Ovary (tissue), 3 donors: ENCODE measurements at regions not wholly inside any gene's neighbourhood (a gene's known extent, or its start where the extent isn't known, plus 50 kb on each side); places are given as distances from the start of the nearest gene placed in this dataset.

Experiments used
- POLR2A ChIP-seq: fragments of 450-650 bp; IDR thresholded peaks from one replicate; pipeline ENCODE4 v1.6.1; 2017; ENCODE audit warnings: antibody characterized with exemption, mild to moderate bottlenecking, moderate library complexity
- TF ChIP-seq, protein P1 (sequence below), 3 donors: fragments of 450-650 bp in 2 of 3; fragments of 200-600 bp in 1 of 3; IDR thresholded peaks; one replicate each; pipeline versions ENCODE4 v1.5.1 to v1.8.0; 2016 to 2022; ENCODE audit warnings: antibody characterized with exemption in 3 of 3, mild to moderate bottlenecking in 1 of 3
- donor health status: DM: no; HTN: no; CAD: no.

DNA sequence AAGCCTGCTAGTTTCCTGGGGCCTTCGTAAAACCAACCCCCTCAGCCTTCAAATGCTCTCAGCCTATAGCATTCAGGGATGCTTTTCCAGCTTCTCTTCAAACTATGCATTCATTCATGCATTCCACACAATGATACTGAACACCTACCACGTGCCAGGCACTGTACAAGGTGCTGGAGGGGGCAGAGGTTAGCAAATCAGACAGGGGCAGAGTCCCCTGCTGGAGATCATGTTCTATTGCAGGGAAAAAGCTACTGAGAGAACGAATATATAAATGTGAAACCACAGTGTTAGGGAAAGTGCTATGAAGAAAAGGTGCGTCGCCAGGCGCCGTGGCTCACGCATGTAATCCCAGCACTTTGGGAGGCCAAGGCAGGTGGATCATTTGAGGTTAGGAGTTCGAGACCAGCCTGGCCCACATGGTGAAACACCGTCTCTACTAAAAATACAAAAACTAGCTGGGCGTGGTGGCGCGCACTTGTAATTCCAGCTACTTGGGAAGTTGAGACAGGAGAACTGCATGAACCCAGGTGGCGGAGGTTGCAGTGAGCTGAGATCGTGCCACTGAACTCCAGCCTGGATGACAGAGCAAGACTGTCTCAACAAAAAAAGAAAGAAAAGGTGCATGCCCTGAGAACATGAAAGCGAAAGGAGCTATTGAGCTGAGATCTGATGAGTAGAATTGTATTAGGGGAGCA, 64.6 kb upstream of the CALN1 start:
- TF ChIP-seq, protein P1, sequence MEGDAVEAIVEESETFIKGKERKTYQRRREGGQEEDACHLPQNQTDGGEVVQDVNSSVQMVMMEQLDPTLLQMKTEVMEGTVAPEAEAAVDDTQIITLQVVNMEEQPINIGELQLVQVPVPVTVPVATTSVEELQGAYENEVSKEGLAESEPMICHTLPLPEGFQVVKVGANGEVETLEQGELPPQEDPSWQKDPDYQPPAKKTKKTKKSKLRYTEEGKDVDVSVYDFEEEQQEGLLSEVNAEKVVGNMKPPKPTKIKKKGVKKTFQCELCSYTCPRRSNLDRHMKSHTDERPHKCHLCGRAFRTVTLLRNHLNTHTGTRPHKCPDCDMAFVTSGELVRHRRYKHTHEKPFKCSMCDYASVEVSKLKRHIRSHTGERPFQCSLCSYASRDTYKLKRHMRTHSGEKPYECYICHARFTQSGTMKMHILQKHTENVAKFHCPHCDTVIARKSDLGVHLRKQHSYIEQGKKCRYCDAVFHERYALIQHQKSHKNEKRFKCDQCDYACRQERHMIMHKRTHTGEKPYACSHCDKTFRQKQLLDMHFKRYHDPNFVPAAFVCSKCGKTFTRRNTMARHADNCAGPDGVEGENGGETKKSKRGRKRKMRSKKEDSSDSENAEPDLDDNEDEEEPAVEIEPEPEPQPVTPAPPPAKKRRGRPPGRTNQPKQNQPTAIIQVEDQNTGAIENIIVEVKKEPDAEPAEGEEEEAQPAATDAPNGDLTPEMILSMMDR (IDR thresholded peaks at IDR 0.05): no peak
- TF ChIP-seq POLR2A: no peak
